ENCODE measurements at regions not wholly inside any gene's neighbourhood (a gene's known extent, or its start where the extent isn't known, plus 50 kb on each side); places are given as distances from the start of the nearest gene placed in this dataset.

GRCh38 chr5:36355516-36355915 is 53.8 kb upstream of the RANBP3L start:
- DNase-seq, result no peak

- DNase-seq, result no peak
These were observed 55.2 kb upstream of the RANBP3L start for GRCh38 chr5:36356915-36357314.

GRCh38 chr5:36357391-36357975 is 55.8 kb upstream of the RANBP3L start:
- no peak for DNase-seq

GRCh38 chr5:36359267-36359666 is 57.6 kb upstream of the RANBP3L start:
- no peak for DNase-seq

GRCh38 chr5:36360307-36360706 is 58.6 kb upstream of the RANBP3L start:
- DNase-seq, result no peak

GRCh38 chr5:36363101-36363500 is 61.4 kb upstream of the RANBP3L start:
- no peak for DNase-seq

- DNase-seq, result no peak
These were observed 62.0 kb upstream of the RANBP3L start for GRCh38 chr5:36363744-36364143.

GRCh38 chr5:36364473-36364872 is 62.8 kb upstream of the RANBP3L start:
- no peak for DNase-seq

GRCh38 chr5:36365896-36366295 is 64.2 kb upstream of the RANBP3L start:
- no peak for DNase-seq

- no peak for DNase-seq
These were observed 65.2 kb upstream of the RANBP3L start for GRCh38 chr5:36366883-36367282.

GRCh38 chr5:36367524-36367923 is 65.8 kb upstream of the RANBP3L start:
- DNase-seq, result no peak

- DNase-seq, result no peak
These were observed 67.6 kb upstream of the RANBP3L start for GRCh38 chr5:36369219-36369690.

GRCh38 chr5:36370073-36370472 is 68.4 kb upstream of the RANBP3L start:
- no peak for DNase-seq

- DNase-seq, result no peak
These were observed 69.7 kb upstream of the RANBP3L start for GRCh38 chr5:36371366-36371765.

GRCh38 chr5:36373527-36374086 is 71.9 kb upstream of the RANBP3L start:
- DNase-seq, result no peak

GRCh38 chr5:36374266-36374862 is 72.7 kb upstream of the RANBP3L start:
- no peak for DNase-seq

- no peak for DNase-seq
These were observed 75.5 kb upstream of the RANBP3L start for GRCh38 chr5:36377192-36377591.

GRCh38 chr5:36378551-36378950 is 76.8 kb upstream of the RANBP3L start:
- DNase-seq, result no peak

- no peak for DNase-seq
These were observed 81.2 kb upstream of the RANBP3L start for GRCh38 chr5:36382890-36383289.

- DNase-seq, result no peak
These were observed 82.2 kb upstream of the RANBP3L start for GRCh38 chr5:36383942-36384341.

- DNase-seq, result no peak
These were observed 83.1 kb upstream of the RANBP3L start for GRCh38 chr5:36384845-36385244.

GRCh38 chr5:36385495-36385894 is 83.8 kb upstream of the RANBP3L start:
- DNase-seq, result no peak

- DNase-seq, result no peak
These were observed 86.6 kb upstream of the RANBP3L start for GRCh38 chr5:36388288-36388687.

- no peak for DNase-seq
These were observed 87.5 kb upstream of the RANBP3L start for GRCh38 chr5:36389245-36389644.

- DNase-seq, result no peak
These were observed 88.9 kb upstream of the RANBP3L start for GRCh38 chr5:36390640-36391039.

Measured in stimulated activated CD4-positive, alpha-beta T cell treated with anti-CD3 and anti-CD28 coated beads, Interleukin-4, amount 100 ng/mL, for 24 hours (primary cell).